SH-SY5Y (cell line): ENCODE measurements at regions not wholly inside any gene's neighbourhood (a gene's known extent, or its start where the extent isn't known, plus 50 kb on each side); places are given as distances from the start of the nearest gene placed in this dataset.

Experiments
- GATA2 ChIP-seq: IDR thresholded peaks from 2 replicates; pipeline ENCODE4 v1.6.1; 2011; ENCODE audit warnings: mild to moderate bottlenecking, low read depth, low read length
- GATA3 ChIP-seq: IDR thresholded peaks from 2 replicates; pipeline ENCODE4 v1.6.1; 2011; ENCODE audit warnings: low read depth, mild to moderate bottlenecking, low read length, moderate library complexity

GRCh38 chr3:176174060-176174459, 1023.2 kb downstream of the TBL1XR1 start:
- TF ChIP-seq GATA2 (no peak), GATA3 (no peak)
